Natural killer cell (primary cell): ENCODE measurements at regions not wholly inside any gene's neighbourhood (a gene's known extent, or its start where the extent isn't known, plus 50 kb on each side); places are given as distances from the start of the nearest gene placed in this dataset.

ENCODE experiments used
- ATAC-seq, 3 donors: fragments of 150-1000 bp in 2 of 3; fragments of 200-7000 bp in 1 of 3; cut with Tn5 transposase; 1 replicate in 1 of 3; 2 replicates in 2 of 3; pipeline ENCODE4 v1.10.0; 2021; ENCODE audit warnings: mild to moderate bottlenecking in 2 of 3, moderate library complexity in 2 of 3
- DNase-seq, 2 donors: peaks; one replicate each; pipeline versions ENCODE4 v3.0.0 to v3.0.0-alpha.2; 2013 to 2021; ENCODE audit warnings: mixed read lengths in 1 of 2
- H3K27ac ChIP-seq: one replicate; pipeline ENCODE4 v1.5.1; 2013; ENCODE audit warnings: mild to moderate bottlenecking, low read length
- H3K27me3 ChIP-seq: one replicate; pipeline ENCODE4 v1.6.1; 2013; ENCODE audit warnings: low read length; ENCODE audit not compliant: control insufficient read depth, insufficient read depth
- H3K36me3 ChIP-seq: one replicate; pipeline ENCODE4 v1.6.1; 2013; ENCODE audit warnings: low read length; ENCODE audit not compliant: control insufficient read depth, insufficient read depth
- H3K4me1 ChIP-seq: one replicate; pipeline ENCODE4 v1.6.1; 2013; ENCODE audit warnings: low read length; ENCODE audit not compliant: control insufficient read depth, insufficient read depth
- H3K4me3 ChIP-seq: one replicate; pipeline ENCODE4 v1.5.1; 2013; ENCODE audit warnings: low read length
- H3K9me3 ChIP-seq: one replicate; pipeline ENCODE4 v1.6.1; 2013; ENCODE audit warnings: low read length; ENCODE audit not compliant: control insufficient read depth, insufficient read depth
- H3K27ac Mint-ChIP-seq, 2 donors: one replicate each; pipeline ENCODE4 v1.8.0; 2022; ENCODE audit warnings: mild to moderate bottlenecking in 2 of 2, mixed read lengths in 2 of 2, moderate library complexity in 1 of 2
- H3K27me3 Mint-ChIP-seq, 2 donors: one replicate each; pipeline ENCODE4 v1.8.0; 2022; ENCODE audit warnings: low read depth in 2 of 2, mixed read lengths in 2 of 2
- H3K36me3 Mint-ChIP-seq: one replicate; pipeline ENCODE4 v1.8.0; 2022; ENCODE audit warnings: mixed read lengths
- H3K4me1 Mint-ChIP-seq, 2 donors: one replicate each; pipeline ENCODE4 v1.8.0; 2022; ENCODE audit warnings: mixed read lengths in 2 of 2
- H3K4me3 Mint-ChIP-seq: one replicate; pipeline ENCODE4 v1.8.0; 2022; ENCODE audit warnings: mild to moderate bottlenecking, moderate library complexity, mixed read lengths
- H3K9me3 Mint-ChIP-seq, 2 donors: one replicate each; pipeline ENCODE4 v1.8.0; 2022; ENCODE audit warnings: mixed read lengths in 2 of 2
- WGBS: methylation state at CpG from one replicate; pipeline ENCODE4 v1.1.7; 2013; ENCODE audit warnings: missing lambda C conversion rate; ENCODE audit not compliant: insufficient coverage; 5-methylcytosine and 5-hydroxymethylcytosine counted together
- intact Hi-C: fragments of 100-400 bp; cut with micrococcal nuclease; formaldehyde crosslinking; loops from one replicate; pipeline ENCODE4 v1.14.2; 2022
- TF ChIP-seq, protein P1 (sequence below): fragments of 200-600 bp; IDR thresholded peaks from one replicate; pipeline ENCODE4 v1.8.0; 2022; ENCODE audit warnings: antibody characterized with exemption

DNA sequence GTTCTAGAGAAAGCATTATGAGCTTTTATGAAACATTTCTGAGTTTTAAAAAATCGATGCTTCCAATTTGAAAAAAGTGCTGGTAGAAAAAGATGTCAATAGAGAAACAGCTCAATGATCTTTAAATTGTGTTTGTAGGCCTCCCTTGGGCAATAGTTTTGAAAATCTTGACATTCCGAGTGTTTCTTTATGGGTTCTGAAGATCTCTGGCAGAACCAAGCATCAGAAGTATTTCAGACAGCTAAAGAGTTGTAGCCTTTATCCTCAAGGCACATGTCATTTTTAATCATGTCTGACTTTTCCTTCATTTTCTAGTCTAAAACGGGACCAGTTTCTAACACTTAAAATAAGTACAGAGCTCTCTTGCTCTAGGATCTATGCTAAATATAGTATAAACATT, 188.1 kb upstream of the CBLB start:
- DNase-seq (no peak), ATAC-seq (no peak)
- Histone ChIP-seq H3K36me3 (no peaks in the 10 kb centered on the region), H3K27ac (no peak overlapping the region), H3K9me3 (no peaks in the 10 kb centered on the region), H3K27me3 (no peaks in the 10 kb centered on the region), H3K4me3 (no peak overlapping the region), H3K4me1 (no peaks in the 10 kb centered on the region)
- no peaks in the 10 kb centered on the region for H3K36me3 Mint-ChIP-seq
- H3K27me3 Mint-ChIP-seq, result no peaks in the 10 kb centered on the region
- intact Hi-C loops, result no loop called here
- no peak overlapping the region for H3K4me3 Mint-ChIP-seq
- peaks cover 0 to 7% of the 10 kb centered on the region in 2 donors for H3K4me1 Mint-ChIP-seq
- TF ChIP-seq, protein P1, sequence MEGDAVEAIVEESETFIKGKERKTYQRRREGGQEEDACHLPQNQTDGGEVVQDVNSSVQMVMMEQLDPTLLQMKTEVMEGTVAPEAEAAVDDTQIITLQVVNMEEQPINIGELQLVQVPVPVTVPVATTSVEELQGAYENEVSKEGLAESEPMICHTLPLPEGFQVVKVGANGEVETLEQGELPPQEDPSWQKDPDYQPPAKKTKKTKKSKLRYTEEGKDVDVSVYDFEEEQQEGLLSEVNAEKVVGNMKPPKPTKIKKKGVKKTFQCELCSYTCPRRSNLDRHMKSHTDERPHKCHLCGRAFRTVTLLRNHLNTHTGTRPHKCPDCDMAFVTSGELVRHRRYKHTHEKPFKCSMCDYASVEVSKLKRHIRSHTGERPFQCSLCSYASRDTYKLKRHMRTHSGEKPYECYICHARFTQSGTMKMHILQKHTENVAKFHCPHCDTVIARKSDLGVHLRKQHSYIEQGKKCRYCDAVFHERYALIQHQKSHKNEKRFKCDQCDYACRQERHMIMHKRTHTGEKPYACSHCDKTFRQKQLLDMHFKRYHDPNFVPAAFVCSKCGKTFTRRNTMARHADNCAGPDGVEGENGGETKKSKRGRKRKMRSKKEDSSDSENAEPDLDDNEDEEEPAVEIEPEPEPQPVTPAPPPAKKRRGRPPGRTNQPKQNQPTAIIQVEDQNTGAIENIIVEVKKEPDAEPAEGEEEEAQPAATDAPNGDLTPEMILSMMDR, result no peak
- 94% methylated on average over 2 of the region's 3 CpGs for WGBS
- no peak overlapping the region for H3K27ac Mint-ChIP-seq
- no peaks in the 10 kb centered on the region for H3K9me3 Mint-ChIP-seq

DNA sequence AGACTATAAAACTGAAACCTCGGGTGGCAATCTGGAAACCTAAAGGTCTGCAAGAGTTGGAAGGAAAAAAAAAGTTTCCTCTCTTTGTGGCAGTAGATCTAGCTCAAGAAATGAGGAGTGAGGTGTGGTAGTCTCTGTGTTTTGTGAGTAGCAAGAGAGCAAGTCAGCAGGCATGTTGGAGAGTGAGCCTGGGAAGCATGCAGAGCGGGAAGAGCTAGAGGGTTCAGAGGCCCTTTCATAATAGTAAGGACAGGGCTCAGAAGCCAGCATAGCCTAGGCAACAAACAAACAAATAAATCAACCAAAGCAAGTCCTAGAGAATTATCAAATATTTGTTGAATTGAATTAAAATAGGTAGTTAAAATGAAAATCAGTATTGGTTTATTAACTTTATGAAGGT, 189.7 kb upstream of the CBLB start:
- H3K9me3 Mint-ChIP-seq, result no peaks in the 10 kb centered on the region
- H3K27ac Mint-ChIP-seq, result no peak overlapping the region
- intact Hi-C loops, result no loop called here
- H3K4me3 Mint-ChIP-seq, result no peak overlapping the region
- Histone ChIP-seq H3K4me3 (no peak overlapping the region), H3K27ac (no peak overlapping the region), H3K4me1 (no peaks in the 10 kb centered on the region), H3K36me3 (no peaks in the 10 kb centered on the region), H3K9me3 (no peaks in the 10 kb centered on the region), H3K27me3 (no peaks in the 10 kb centered on the region)
- no peaks in the 10 kb centered on the region for H3K27me3 Mint-ChIP-seq
- 100% methylated on average over 2 of the region's 2 CpGs for WGBS
- no peak for DNase-seq
- ATAC-seq, result no peak
- peaks cover 0 to 7% of the 10 kb centered on the region in 2 donors for H3K4me1 Mint-ChIP-seq
- no peaks in the 10 kb centered on the region for H3K36me3 Mint-ChIP-seq
- TF ChIP-seq, protein P1, result no peak

DNA sequence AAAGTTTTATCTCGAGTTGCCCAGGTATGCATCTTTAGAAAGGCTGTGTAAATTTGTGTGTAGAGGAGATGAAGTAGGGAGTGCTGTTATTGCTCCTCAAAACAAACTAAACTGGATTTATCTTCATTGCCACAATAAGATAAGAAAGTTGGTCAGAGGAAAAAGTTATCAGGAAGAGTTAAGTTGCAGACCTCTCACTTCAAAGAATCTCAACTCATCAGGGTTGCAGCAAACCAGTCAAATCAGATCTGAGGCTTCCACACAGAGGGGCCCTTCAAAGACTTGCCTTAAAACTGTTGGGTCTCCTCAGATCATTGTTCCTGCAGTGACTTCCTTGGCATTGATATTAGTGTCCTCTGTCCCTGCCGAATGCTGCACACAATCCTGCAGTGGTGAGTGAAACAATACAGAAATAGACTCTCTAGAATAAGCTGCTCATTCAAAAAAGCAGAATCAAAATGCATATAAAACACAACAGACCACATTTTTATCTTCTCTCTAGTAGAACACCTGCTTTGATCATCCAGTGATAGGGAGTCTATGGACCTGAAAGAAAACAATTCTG, 191.2 kb upstream of the CBLB start:
- 50% methylated on average over 1 of the region's 2 CpGs for WGBS
- no peaks in the 10 kb centered on the region for H3K9me3 Mint-ChIP-seq
- TF ChIP-seq, protein P1, result no peak
- no peaks in the 10 kb centered on the region for H3K9me3 ChIP-seq
- no peaks in the 10 kb centered on the region for H3K27me3 ChIP-seq
- peaks cover 0 to 7% of the 10 kb centered on the region in 2 donors for H3K4me1 Mint-ChIP-seq
- H3K4me1 ChIP-seq, result no peaks in the 10 kb centered on the region
- ATAC-seq (no peak), DNase-seq (no peak)
- H3K36me3 Mint-ChIP-seq, result no peaks in the 10 kb centered on the region
- H3K27ac ChIP-seq, result no peak overlapping the region
- no peaks in the 10 kb centered on the region for H3K27me3 Mint-ChIP-seq
- intact Hi-C loops, result loop anchor here (10.0 kb wide), 1 partner anchor 115 kb away; no protein-coding TSS in a partner anchor
- H3K4me3 Mint-ChIP-seq, result no peak overlapping the region
- no peak overlapping the region for H3K27ac Mint-ChIP-seq
- H3K36me3 ChIP-seq, result no peaks in the 10 kb centered on the region
- H3K4me3 ChIP-seq, result no peak overlapping the region

DNA sequence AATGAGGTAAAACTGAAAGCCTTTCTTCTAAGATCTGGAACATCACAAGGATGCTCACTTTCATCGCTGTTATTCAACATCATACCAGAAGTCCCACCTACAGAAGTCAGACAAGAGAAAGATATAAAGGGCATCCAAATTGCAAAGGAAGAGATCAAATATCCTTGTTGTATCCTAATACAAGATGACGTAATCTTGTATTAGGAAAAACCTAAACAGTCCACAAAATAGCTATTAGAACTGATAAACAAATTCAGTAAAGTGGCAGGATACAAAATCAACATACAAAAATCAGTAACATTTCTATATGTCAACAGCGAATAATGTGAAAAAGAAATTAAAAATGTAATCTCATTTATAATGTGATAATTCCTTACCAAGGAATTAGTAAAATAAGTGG, 195.1 kb upstream of the CBLB start:
- peaks cover 11% of the 10 kb centered on the region for H3K4me1 ChIP-seq
- Mint-ChIP-seq H3K36me3 (no peaks in the 10 kb centered on the region), H3K4me1 (peaks cover 15% of the 10 kb centered on the region in 2 donors), H3K4me3 (no peak overlapping the region), H3K9me3 (no peaks in the 10 kb centered on the region), H3K27me3 (no peaks in the 10 kb centered on the region), H3K27ac (no peak overlapping the region)
- H3K27me3 ChIP-seq, result no peaks in the 10 kb centered on the region
- DNase-seq (no peak), ATAC-seq (no peak)
- TF ChIP-seq, protein P1, result no peak
- 100% methylated on average over 1 of the region's 3 CpGs for WGBS
- intact Hi-C loops, result loop anchor here (10.0 kb wide), 1 partner anchor 111 kb away; no protein-coding TSS in a partner anchor
- no peaks in the 10 kb centered on the region for H3K36me3 ChIP-seq
- no peaks in the 10 kb centered on the region for H3K9me3 ChIP-seq
- no peak overlapping the region for H3K27ac ChIP-seq
- H3K4me3 ChIP-seq, result no peak overlapping the region
